ENCODE measurements at regions not wholly inside any gene's neighbourhood (a gene's known extent, or its start where the extent isn't known, plus 50 kb on each side); places are given as distances from the start of the nearest gene placed in this dataset.

- Histone ChIP-seq H4K8ac (ENCODE audit: extremely low read depth, insufficient read depth, low read length) (no peak overlapping the region), H3K36me3 (ENCODE audit: control insufficient read depth in 2 of 4, insufficient read depth in 4 of 4, low read length in 3 of 4) (no peaks in the 10 kb centered on the region), H3K9ac (replicated peaks in 1 of 4; ENCODE audit: extremely low read depth in 1 of 4, low read depth in 3 of 4, low read length in 3 of 4) (no peak overlapping the region), H3K23me2 (ENCODE audit: low read depth, low read length) (no peaks in the 10 kb centered on the region), H2BK15ac (ENCODE audit: low read length) (no peak overlapping the region), H4K5ac (ENCODE audit: insufficient read length, low read depth, low read length) (no peak overlapping the region), H2BK5ac (ENCODE audit: low read depth, low read length) (no peak overlapping the region), H4K91ac (replicated peaks; ENCODE audit: insufficient read length, low read length) (no peak overlapping the region), H2BK120ac (replicated peaks; ENCODE audit: low read depth, low read length) (no peak overlapping the region), H3K4me2 (ENCODE audit: insufficient read depth in 1 of 2, low read depth in 2 of 2, low read length in 2 of 2) (no peak overlapping the region), H3K79me2 (ENCODE audit: control insufficient read depth in 1 of 2, insufficient read depth in 2 of 2, low read length in 2 of 2) (no peaks in the 10 kb centered on the region), H3K4me3 (ENCODE audit: extremely low read depth in 1 of 4, insufficient read depth in 2 of 4, low read depth in 3 of 4, low read length in 4 of 4) (no peak overlapping the region), H2AK5ac (ENCODE audit: low read depth, low read length) (no peak overlapping the region), H3K14ac (ENCODE audit: insufficient read length) (no peak overlapping the region), H2BK20ac (ENCODE audit: low read length) (no peak overlapping the region), H4K20me1 (replicated peaks in 1 of 2; ENCODE audit: control insufficient read depth in 1 of 2, insufficient read depth in 2 of 2, low read length in 2 of 2) (no peaks in the 10 kb centered on the region), H3K79me1 (ENCODE audit: low read depth, low read length) (no peaks in the 10 kb centered on the region), H3K23ac (ENCODE audit: insufficient read length) (no peak overlapping the region), H3K4me1 (replicated peaks in 1 of 4; ENCODE audit: control insufficient read depth in 3 of 4, insufficient read depth in 4 of 4, low read length in 3 of 4) (no peaks in the 10 kb centered on the region), H3K56ac (replicated peaks; ENCODE audit: insufficient read length, low read depth, low read length) (no peak overlapping the region), H3K27me3 (replicated peaks in 1 of 4; ENCODE audit: control insufficient read depth in 3 of 4, extremely low read depth in 1 of 4, insufficient read depth in 3 of 4, low read length in 3 of 4) (no peaks in the 10 kb centered on the region), H3K4ac (replicated peaks; ENCODE audit: insufficient read length, low read depth, low read length) (no peak overlapping the region), H3K18ac (ENCODE audit: extremely low read depth, low read length) (no peak overlapping the region), H2BK12ac (ENCODE audit: low read depth, low read length) (no peak overlapping the region), H3K27ac (ENCODE audit: low read depth, low read length) (no peak overlapping the region), H2AFZ (ENCODE audit: low read length) (no peak overlapping the region), H3K9me3 (ENCODE audit: insufficient read depth in 2 of 2, low read depth in 1 of 2, low read length in 1 of 2) (peaks cover 11 to 13% of the 10 kb centered on the region in 2 experiments; a peak in 2 of 4 replicates)
- no peak for DNase-seq (ENCODE audit: low read depth in 1 of 2, low spot score in 2 of 2)
- FAIRE-seq = no peak
- ChIA-PET POLR2A (ENCODE audit: partially characterized antibody) (no interaction called here), CTCF (ENCODE audit: partially characterized antibody) (interaction anchor here (1.2 kb wide), 1 partner anchor 18 kb away, joined by 3 read pairs; no protein-coding TSS in a partner anchor)
- WGBS, 2 experiments (ENCODE audit: extremely low coverage in 1 of 2, insufficient coverage in 1 of 2, insufficient read length in 1 of 2, insufficient replicate concordance in 2 of 2, low coverage in 1 of 2, low lambda C conversion rate in 2 of 2, missing lambda C conversion rate in 1 of 2) = 86% methylated on average over 2 of the region's 2 CpGs; no CpG with 5 or more reads in 1 of the 2 experiments
- TF ChIP-seq EP300 (IDR thresholded peaks at IDR 0.05; ENCODE audit: borderline replicate concordance in 1 of 2, low read depth in 2 of 2, low read length in 2 of 2) = no peak
- TF ChIP-seq POU5F1 (IDR thresholded peaks at IDR 0.05; ENCODE audit: low read depth, low read length) = no peak
- TF ChIP-seq, protein P1, sequence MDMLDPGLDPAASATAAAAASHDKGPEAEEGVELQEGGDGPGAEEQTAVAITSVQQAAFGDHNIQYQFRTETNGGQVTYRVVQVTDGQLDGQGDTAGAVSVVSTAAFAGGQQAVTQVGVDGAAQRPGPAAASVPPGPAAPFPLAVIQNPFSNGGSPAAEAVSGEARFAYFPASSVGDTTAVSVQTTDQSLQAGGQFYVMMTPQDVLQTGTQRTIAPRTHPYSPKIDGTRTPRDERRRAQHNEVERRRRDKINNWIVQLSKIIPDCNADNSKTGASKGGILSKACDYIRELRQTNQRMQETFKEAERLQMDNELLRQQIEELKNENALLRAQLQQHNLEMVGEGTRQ (IDR thresholded peaks at IDR 0.05; ENCODE audit: low read length) = no peak
- TF ChIP-seq, protein P2, sequence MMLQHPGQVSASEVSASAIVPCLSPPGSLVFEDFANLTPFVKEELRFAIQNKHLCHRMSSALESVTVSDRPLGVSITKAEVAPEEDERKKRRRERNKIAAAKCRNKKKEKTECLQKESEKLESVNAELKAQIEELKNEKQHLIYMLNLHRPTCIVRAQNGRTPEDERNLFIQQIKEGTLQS (IDR thresholded peaks at IDR 0.05; ENCODE audit: insufficient read depth, low read depth, low read length) = no peak
- no peak for TF ChIP-seq RBBP5 (IDR thresholded peaks at IDR 0.05; ENCODE audit: borderline replicate concordance, low read depth, low read length)
- TF ChIP-seq SAP30 (IDR thresholded peaks at IDR 0.05; ENCODE audit: insufficient read depth, insufficient replicate concordance, low read length) = no peak
- no peak for TF ChIP-seq CTBP2 (IDR thresholded peaks at IDR 0.05; ENCODE audit: borderline replicate concordance, insufficient read depth, insufficient read length, low read length)
- no peak for TF ChIP-seq FOSL1 (IDR thresholded peaks at IDR 0.05; ENCODE audit: insufficient read depth, low read depth, low read length)
- no peak for TF ChIP-seq RFX5 (IDR thresholded peaks at IDR 0.05; ENCODE audit: borderline replicate concordance, low read depth, low read length)
- TF ChIP-seq SP4 (IDR thresholded peaks at IDR 0.05; ENCODE audit: low read length) = no peak
- no peak for TF ChIP-seq CHD2 (IDR thresholded peaks at IDR 0.05; ENCODE audit: low read length)
- no peak for TF ChIP-seq SIN3A (conservative IDR thresholded peaks at IDR 0.05 in 1 of 2, IDR thresholded peaks at IDR 0.05 in 1 of 2; ENCODE audit: low read depth in 1 of 2, low read length in 2 of 2)
- TF ChIP-seq SP1 (IDR thresholded peaks at IDR 0.05; ENCODE audit: low read depth, low read length) = no peak
Observed at GRCh38 chr14:54039311-54039710, 82.7 kb upstream of the BMP4 start.
